ENCODE measurements at regions not wholly inside any gene's neighbourhood (a gene's known extent, or its start where the extent isn't known, plus 50 kb on each side); places are given as distances from the start of the nearest gene placed in this dataset.

DNA sequence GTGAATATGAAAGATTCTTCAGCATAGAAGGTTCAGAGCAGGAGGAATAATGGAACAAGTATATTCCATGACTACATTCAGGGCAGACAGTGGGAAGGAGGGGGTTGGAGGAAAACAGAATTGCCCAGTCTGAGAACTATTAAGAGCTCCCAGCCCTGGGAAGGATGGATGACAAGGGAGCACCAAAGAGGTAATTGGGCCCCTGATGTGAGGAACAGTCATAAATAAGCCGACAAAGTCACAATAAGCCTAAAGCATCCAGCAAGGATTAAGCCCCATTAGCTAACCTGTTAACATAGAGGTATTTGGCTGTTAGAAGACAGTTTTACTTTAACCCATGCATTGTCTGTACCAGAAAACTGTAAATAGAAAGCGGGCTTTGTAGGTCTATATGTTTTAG lies 348.7 kb upstream of the SEMA6A start:
- TF ChIP-seq, protein P1, sequence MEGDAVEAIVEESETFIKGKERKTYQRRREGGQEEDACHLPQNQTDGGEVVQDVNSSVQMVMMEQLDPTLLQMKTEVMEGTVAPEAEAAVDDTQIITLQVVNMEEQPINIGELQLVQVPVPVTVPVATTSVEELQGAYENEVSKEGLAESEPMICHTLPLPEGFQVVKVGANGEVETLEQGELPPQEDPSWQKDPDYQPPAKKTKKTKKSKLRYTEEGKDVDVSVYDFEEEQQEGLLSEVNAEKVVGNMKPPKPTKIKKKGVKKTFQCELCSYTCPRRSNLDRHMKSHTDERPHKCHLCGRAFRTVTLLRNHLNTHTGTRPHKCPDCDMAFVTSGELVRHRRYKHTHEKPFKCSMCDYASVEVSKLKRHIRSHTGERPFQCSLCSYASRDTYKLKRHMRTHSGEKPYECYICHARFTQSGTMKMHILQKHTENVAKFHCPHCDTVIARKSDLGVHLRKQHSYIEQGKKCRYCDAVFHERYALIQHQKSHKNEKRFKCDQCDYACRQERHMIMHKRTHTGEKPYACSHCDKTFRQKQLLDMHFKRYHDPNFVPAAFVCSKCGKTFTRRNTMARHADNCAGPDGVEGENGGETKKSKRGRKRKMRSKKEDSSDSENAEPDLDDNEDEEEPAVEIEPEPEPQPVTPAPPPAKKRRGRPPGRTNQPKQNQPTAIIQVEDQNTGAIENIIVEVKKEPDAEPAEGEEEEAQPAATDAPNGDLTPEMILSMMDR (IDR thresholded peaks at IDR 0.05): no peak
- no peak for TF ChIP-seq POLR2A (IDR thresholded peaks at IDR 0.05)
- TF ChIP-seq EP300 (IDR thresholded peaks at IDR 0.05): no peak
- no peak for TF ChIP-seq POLR2AphosphoS5 (IDR thresholded peaks at IDR 0.05)
